Stimulated activated CD4-positive, alpha-beta T cell treated with anti-CD3 and anti-CD28 coated beads, Interleukin-1b, Interleukin-23, amount 100 ng/mL, for 48 hours (primary cell): ENCODE measurements at regions not wholly inside any gene's neighbourhood (a gene's known extent, or its start where the extent isn't known, plus 50 kb on each side); places are given as distances from the start of the nearest gene placed in this dataset.
"Not testable (repeated sequence)": the region's sequence is repeated elsewhere in the genome, so short reads cannot be mapped to it uniquely, and the experiment has no call there.

Source experiments
- DNase-seq: peaks from one replicate; pipeline ENCODE4 v3.0.0-alpha.2; 2020

GRCh38 chr12:69030321-69030720, 97.3 kb upstream of the CPM start:
- DNase-seq, result no peak

GRCh38 chr12:69036533-69036932, 103.6 kb upstream of the CPM start:
- DNase-seq, result no peak

DNA sequence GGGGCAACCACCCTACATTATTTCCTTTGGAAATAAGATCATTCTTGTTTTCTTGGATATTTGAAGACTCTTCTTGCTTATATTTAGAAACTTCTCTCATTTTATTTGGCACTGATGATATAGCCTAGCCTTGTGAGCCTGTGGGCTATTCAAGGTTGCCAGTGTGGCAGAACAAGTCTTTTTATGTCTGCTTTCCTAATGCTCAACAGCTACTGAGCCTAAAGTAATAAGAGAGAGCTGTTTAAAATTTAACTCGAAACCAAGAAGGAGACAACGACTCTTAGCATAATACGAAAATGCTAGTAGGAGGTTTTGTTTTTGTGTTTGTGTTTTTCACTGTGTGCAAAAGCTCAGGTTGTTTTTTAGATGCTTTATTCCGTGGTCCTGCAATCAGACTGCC, 104.0 kb upstream of the CPM start:
- DNase-seq, result no peak

GRCh38 chr12:69039911-69040310, 106.9 kb upstream of the CPM start:
- no peak for DNase-seq

DNA sequence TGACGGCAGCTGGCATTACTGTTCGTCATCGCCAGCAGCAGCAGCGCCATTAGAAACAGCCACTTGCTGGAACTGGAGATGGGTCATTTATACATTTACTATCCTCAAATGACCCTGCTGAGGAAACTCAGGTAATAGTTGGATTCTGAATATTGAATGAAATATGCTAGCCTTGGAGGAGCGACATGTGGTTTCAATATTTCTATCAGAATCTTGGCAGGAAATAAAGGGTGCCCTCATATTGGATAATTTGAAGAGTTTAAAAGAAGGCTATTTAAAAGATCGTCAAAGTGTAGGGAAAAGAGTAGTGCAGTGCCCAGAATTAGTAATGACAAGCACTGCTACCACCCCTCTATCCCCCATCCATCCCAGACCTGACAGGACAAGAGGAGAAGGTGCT, 109.6 kb upstream of the CPM start:
- no peak for DNase-seq

- DNase-seq, result no peak
Measured at GRCh38 chr12:69042970-69043369, 110.0 kb upstream of the CPM start.

GRCh38 chr12:69044887-69045286, 111.9 kb upstream of the CPM start:
- no peak for DNase-seq

GRCh38 chr12:69045430-69045829, 112.5 kb upstream of the CPM start:
- DNase-seq, result no peak

GRCh38 chr12:69046363-69046762, 113.4 kb upstream of the CPM start:
- DNase-seq, result no peak

DNA sequence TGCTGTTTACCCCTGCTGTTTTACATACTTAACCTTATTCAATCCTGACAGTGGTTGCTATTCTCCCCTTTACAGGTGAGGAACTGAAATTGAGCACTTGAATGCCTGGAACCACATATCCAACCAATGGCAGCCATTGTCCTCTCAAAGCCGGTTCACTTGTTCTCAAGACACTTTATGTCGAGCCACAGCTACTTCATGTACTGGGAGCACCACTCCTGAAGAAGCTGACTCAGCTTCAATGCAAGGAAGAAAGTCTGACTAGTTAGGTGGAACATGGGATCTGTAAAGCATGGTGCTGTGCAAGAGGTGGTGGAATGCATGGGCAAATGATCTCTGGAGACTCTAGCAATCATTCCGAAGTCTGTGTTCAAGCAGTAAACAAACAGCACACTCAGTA, 113.9 kb upstream of the CPM start:
- no peak for DNase-seq

DNA sequence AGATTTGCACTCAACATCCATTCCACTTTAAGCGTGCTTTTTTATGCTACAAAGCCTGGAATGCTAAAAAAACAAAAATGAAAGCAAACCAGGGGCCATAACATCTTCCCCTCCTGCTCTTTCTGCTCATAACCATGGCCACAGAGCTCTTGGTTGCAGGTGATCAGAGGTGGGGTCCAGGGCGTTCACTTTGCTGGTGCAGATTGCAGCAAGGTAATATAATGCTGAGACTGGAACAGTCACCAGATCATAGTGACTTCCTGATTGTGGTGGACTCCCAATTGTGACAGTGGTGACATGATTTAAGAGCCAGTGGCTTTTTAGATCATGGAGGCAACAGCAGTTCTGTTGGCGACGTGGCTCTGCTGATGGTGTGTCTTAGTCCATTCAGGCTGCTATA, 115.0 kb upstream of the CPM start:
- DNase-seq, result no peak

- not testable (repeated sequence) for DNase-seq
Measured at GRCh38 chr12:69049855-69050254, 116.9 kb upstream of the CPM start.

DNA sequence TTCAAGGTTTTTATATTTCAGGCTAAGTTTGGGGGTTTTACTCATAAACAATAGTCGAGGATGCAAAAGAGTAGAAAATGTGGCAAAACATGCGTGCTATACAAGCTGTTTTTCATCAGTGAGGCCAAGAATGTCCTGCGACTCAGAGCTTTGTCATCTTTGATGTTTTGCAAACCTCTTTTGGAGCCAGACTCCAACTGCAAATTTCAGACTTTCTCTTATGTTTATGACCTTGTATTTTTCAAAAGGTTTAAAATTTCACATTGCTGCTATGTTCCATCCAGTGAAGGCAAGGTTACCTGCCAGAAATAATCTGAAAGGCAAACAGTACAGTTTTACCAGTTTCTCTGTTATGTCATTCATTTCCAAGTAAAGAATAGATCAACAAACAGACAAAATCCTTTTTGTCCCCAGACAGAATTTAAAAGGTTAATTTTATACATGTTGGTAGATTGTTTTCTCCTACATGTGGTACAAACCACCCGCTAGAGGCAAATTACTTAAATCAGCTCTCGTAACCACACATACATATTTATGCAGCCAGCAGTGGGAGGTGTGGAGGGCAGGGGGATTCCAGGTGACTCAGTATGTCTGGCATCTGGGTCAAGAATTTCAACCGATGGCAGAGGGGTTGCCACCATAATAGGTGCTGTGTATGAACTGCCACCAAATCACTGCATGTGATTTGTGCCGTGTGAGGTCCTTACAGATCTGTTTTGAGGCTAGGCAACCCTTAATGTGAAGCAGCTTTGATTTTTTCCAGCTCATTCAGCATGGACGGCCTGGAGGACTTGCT, 119.8 kb upstream of the CPM start:
- DNase-seq, result peak; percentile 75

DNA sequence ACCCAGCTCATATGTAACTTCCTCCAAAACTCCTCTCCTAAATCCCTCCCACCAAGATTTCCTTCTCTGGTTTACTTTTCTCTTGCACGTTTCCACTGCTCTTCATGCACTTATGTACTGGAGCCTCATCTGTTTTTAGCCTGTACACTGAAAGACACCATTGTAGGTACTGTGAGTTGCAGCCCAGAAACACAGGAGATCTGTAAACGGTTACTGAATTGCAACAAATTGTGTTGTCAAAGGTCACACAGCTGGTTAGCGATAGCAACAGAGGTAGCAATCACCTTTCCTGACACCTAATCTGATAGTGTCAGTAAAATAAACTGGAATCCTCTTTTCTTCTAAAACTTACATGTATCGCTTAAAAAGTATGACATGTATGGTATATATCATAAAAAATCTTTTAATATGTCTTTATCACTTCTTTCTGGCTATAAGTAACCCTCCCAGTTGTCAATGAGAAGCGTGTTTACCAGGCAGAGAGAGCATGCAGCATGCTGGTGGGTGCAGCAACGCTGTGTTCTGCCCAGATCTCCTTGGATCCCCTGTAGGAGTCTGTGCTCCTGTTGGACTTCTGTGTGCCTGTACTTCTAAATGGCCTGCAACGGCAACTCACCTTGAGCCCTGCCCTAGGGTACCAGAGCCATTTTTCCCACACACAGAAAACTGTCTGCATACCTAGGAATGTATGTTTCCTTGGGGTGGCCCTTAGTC, 121.5 kb upstream of the CPM start:
- DNase-seq, result no peak

GRCh38 chr12:69055280-69055679, 122.3 kb upstream of the CPM start:
- DNase-seq, result no peak

- DNase-seq, result no peak
Measured at GRCh38 chr12:69055706-69056105, 122.7 kb upstream of the CPM start.

DNA sequence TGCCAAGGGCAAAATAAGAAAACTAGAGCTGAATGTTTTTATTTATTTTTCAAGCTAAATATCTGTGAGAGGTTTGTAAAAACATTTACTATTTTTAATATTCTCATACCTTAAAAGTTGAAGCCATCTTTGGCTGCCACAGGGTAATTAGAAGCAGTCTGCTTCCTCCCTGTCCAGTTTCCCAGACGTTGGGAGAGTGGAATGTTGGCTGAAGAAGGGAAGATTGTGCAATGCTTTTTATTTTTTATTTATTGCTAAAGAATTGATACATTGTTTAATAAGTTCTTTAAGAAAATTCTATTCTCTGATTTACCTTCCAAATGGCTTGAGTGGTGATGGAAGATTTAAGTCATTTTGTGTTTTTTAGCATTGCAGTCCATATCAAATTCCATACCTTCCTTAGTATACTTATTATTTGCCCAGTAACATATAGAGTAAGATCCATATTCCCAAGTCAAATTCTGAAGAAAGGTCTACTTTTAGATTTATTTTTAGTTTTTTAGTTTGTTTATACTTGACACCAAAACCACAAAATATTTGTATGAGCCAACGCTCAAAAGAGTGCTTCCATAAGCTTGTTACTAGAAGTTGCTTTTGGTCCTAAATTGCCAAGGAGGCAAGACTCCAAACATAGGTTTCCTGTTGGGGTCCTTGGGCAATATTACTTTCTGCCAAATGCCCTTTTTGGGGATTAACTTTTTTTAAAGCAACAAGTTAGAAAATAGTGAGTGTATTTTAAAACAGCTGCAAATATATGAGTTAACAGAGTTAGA, 124.0 kb upstream of the CPM start:
- no peak for DNase-seq

DNA sequence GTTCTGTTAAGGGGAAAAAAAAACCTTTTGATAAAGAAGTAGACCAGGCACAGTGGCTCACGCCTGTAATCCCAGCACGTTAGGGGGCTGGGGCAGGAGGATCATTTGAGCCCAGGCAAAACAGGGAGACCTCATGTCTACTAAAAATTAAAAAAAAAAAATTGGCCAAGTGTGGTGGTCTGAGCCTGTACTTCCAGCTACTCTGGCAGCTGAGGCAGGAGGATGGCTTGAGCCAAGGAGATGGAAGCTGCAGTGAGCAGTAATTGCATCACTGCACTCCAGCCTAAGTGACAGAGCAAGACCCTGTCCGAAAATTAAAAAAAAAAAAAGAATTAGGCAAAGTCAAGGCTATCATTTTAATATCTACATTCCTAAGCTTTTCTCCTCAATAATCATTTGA, 124.8 kb upstream of the CPM start:
- no peak for DNase-seq

GRCh38 chr12:69059465-69060457, 126.8 kb upstream of the CPM start:
- DNase-seq, result peak; percentile 11

DNA sequence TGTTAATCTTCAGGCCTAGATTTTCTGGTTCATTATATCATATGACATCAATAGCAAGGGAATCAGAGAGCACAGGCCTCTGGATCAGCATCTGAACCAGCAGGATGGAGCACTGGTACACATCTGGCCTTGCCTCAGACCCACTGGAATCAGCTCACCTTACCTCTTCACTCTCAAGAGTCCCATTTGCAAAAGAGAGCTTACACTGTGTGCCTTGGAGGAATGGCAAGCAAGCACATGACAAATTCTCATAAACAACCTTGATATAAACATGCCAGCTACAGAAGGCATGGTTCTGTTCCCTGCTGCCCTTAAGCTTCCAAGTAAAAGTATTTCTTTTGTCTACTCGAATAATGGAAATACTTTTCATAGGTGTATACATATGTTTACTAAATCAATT, 128.6 kb upstream of the CPM start:
- no peak for DNase-seq

DNA sequence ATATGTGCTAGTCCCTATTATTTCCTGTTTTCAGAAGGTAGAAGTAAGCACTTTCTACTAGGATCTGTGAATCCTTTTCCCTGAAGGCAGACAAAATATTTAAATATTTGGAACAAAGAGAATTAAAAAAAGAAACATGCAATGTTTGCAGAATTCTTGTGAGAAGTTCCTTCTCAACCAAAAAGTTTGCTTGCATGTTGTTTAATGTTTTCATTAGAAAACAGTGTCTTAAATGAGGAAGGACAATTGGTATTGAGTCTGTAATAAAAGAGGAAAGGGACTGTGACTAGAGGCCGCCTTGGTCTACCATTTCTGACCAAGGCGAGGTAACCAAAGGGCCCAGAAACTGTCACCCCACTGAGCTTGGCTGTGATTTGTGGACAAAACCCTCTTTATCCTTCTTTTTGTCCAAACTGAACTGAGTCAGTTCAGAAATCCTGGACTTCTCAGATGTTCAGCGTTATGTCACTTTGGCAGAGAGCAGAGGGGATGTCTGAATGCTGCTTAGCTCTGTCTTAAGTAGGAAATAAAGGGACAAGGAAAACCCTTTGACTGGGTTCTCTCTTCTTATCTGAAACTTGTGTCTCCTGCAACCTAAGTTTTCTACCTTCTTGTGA, 129.8 kb upstream of the CPM start:
- DNase-seq, result no peak
